ENCODE measurements at regions not wholly inside any gene's neighbourhood (a gene's known extent, or its start where the extent isn't known, plus 50 kb on each side); places are given as distances from the start of the nearest gene placed in this dataset.
A peak's percentile ranks its signal among the peaks of the same experiment; 100 is the strongest.

DNA sequence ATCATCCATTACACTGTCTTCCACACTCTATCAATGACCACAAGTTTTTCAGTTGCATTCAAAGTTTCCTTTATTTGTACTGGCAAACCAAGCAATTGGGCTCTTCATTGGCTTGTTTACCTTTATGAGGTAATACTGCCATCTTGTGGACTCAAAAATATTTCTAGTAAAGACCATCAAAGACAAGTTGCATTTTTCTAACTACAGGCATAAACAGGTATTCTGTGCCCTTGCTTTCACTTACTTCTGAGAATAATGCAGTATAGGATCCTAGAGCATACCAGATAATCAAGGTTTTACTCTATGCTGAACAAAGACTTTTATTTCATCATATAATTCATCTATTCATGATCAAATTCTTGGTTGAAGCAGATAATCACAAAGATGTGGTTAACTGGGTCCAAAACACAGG is 173.7 kb upstream of the POU5F2 start:
- no peak overlapping the region for H4K8ac ChIP-seq (replicated peaks; ENCODE audit: insufficient read length, low read depth, low read length)
- TF ChIP-seq, protein P1, sequence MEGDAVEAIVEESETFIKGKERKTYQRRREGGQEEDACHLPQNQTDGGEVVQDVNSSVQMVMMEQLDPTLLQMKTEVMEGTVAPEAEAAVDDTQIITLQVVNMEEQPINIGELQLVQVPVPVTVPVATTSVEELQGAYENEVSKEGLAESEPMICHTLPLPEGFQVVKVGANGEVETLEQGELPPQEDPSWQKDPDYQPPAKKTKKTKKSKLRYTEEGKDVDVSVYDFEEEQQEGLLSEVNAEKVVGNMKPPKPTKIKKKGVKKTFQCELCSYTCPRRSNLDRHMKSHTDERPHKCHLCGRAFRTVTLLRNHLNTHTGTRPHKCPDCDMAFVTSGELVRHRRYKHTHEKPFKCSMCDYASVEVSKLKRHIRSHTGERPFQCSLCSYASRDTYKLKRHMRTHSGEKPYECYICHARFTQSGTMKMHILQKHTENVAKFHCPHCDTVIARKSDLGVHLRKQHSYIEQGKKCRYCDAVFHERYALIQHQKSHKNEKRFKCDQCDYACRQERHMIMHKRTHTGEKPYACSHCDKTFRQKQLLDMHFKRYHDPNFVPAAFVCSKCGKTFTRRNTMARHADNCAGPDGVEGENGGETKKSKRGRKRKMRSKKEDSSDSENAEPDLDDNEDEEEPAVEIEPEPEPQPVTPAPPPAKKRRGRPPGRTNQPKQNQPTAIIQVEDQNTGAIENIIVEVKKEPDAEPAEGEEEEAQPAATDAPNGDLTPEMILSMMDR (conservative IDR thresholded peaks at IDR 0.05) = peak; percentile 75
- no peaks in the 10 kb centered on the region for H4K20me1 ChIP-seq (ENCODE audit: control insufficient read depth, insufficient read depth, insufficient read length)
- no peak overlapping the region for H2AFZ ChIP-seq (ENCODE audit: low read length)
- no peak for DNase-seq
- no peak overlapping the region for H2BK15ac ChIP-seq (ENCODE audit: low read depth, low read length)
- H3K4me1 ChIP-seq (ENCODE audit: insufficient read depth, low read length) = no peaks in the 10 kb centered on the region
- H2BK120ac ChIP-seq (ENCODE audit: low read depth, low read length, poor library complexity, severe bottlenecking) = no peak overlapping the region
- no peak overlapping the region for H2BK12ac ChIP-seq (ENCODE audit: insufficient read length, low read depth, low read length)
- H4K5ac ChIP-seq (ENCODE audit: insufficient read length, low read depth, low read length) = no peak overlapping the region
- H3K4me2 ChIP-seq (ENCODE audit: insufficient read depth, insufficient read length, low read length) = no peak overlapping the region
- no peaks in the 10 kb centered on the region for H3K27me3 Mint-ChIP-seq (ENCODE audit: low read depth)
- H3K9me3 ChIP-seq (ENCODE audit: control insufficient read depth, low read depth, low read length) = no peaks in the 10 kb centered on the region
- no peaks in the 10 kb centered on the region for H3K9me3 Mint-ChIP-seq
- H3K27me3 ChIP-seq (ENCODE audit: insufficient read depth, low read length) = no peaks in the 10 kb centered on the region
- no peak overlapping the region for H3K4me3 Mint-ChIP-seq
- H3K23me2 ChIP-seq (ENCODE audit: insufficient read length, low read depth, low read length, poor library complexity, severe bottlenecking) = no peaks in the 10 kb centered on the region
- H3K23ac ChIP-seq (ENCODE audit: insufficient read length, low read depth, low read length) = no peak overlapping the region
- H3K36me3 Mint-ChIP-seq (ENCODE audit: insufficient read depth in 1 of 3, low read depth in 3 of 3) = no peaks in the 10 kb centered on the region
- no peak overlapping the region for H2BK20ac ChIP-seq (ENCODE audit: low read depth, low read length, poor library complexity, severe bottlenecking)
- H3K4me1 Mint-ChIP-seq = no peaks in the 10 kb centered on the region
- H2AK5ac ChIP-seq (ENCODE audit: insufficient read length, low read length) = no peak overlapping the region
- H3K27ac Mint-ChIP-seq = no peak overlapping the region
- no peak overlapping the region for H3K14ac ChIP-seq (ENCODE audit: insufficient read depth, low read length)
- H3K79me2 ChIP-seq (ENCODE audit: insufficient read depth, low read length) = no peaks in the 10 kb centered on the region
- no peak overlapping the region for H3K4ac ChIP-seq (ENCODE audit: low read depth, low read length)
- no peak overlapping the region for H3K56ac ChIP-seq (ENCODE audit: insufficient read length, low read depth, low read length)
- H3K27ac ChIP-seq (ENCODE audit: insufficient read length, low read depth, low read length) = no peak overlapping the region
- H2BK5ac ChIP-seq (ENCODE audit: insufficient read length, low read length) = no peak overlapping the region
- no peak overlapping the region for H3T11ph ChIP-seq (ENCODE audit: low read length)
- no peak overlapping the region for H4K91ac ChIP-seq (ENCODE audit: insufficient read length, low read depth, low read length)
- H3K79me1 ChIP-seq (ENCODE audit: insufficient read depth, low read depth, low read length, poor library complexity, severe bottlenecking) = no peaks in the 10 kb centered on the region
- no peak overlapping the region for H3K9ac ChIP-seq (ENCODE audit: extremely low read depth, insufficient read length, low read length)
- no peak overlapping the region for H3K18ac ChIP-seq (ENCODE audit: insufficient read length, low read depth, low read length)

Data from H9 (cell line).